WTC11 (cell line): ENCODE measurements at regions not wholly inside any gene's neighbourhood (a gene's known extent, or its start where the extent isn't known, plus 50 kb on each side); places are given as distances from the start of the nearest gene placed in this dataset.

Source experiments
- ATAC-seq: fragments of 200-7000 bp; cut with Tn5 transposase; 2 replicates; pipeline ENCODE4 v1.10.0; 2021; ENCODE audit warnings: mild to moderate bottlenecking, moderate library complexity
- CTCF ChIA-PET: fragments of 300-600 bp; sonication (Branson Sonifier 250); formaldehyde crosslinking; loops from one replicate; lab custom pipeline; 2021; ENCODE audit warnings: antibody characterized with exemption; lab: Charles Lee
- POLR2A ChIA-PET: fragments of 350-600 bp; sonication (Branson Sonifier 250); formaldehyde crosslinking; loops from one replicate; lab custom pipeline; 2021; ENCODE audit warnings: antibody characterized with exemption; lab: Charles Lee
- DNase-seq: peaks from one replicate; pipeline ENCODE4 v3.0.0; 2021; ENCODE audit warnings: low spot score
- H3K27ac Mint-ChIP-seq: 2 replicates; pipeline ENCODE4 v1.8.0; 2021; ENCODE audit warnings: mixed read lengths
- H3K27me3 Mint-ChIP-seq: 2 replicates; pipeline ENCODE4 v1.8.0; 2021; ENCODE audit warnings: low read depth, mild to moderate bottlenecking, moderate library complexity, mixed read lengths
- H3K36me3 Mint-ChIP-seq: 2 replicates; pipeline ENCODE4 v1.8.0; 2021; ENCODE audit warnings: mixed read lengths
- H3K4me1 Mint-ChIP-seq: 2 replicates; pipeline ENCODE4 v1.8.0; 2022; ENCODE audit warnings: mixed read lengths
- H3K4me3 Mint-ChIP-seq: 2 replicates; pipeline ENCODE4 v1.8.0; 2021; ENCODE audit warnings: mild to moderate bottlenecking, moderate library complexity, mixed read lengths
- H3K9me3 Mint-ChIP-seq: 2 replicates; pipeline ENCODE4 v1.8.0; 2021; ENCODE audit warnings: mixed read lengths
- ETV6 ChIP-seq: sonication (generic); formaldehyde crosslinking; IDR thresholded peaks from 2 replicates; pipeline ENCODE4 v1.8.1; 2022; ENCODE audit warnings: mild to moderate bottlenecking, missing genetic modification reagents
- FOXP1 ChIP-seq: sonication (generic); formaldehyde crosslinking; IDR thresholded peaks from 2 replicates; pipeline ENCODE4 v1.8.0; 2022; ENCODE audit warnings: missing genetic modification reagents, mild to moderate bottlenecking, moderate library complexity, borderline replicate concordance
- MYBL2 ChIP-seq: sonication (generic); formaldehyde crosslinking; IDR thresholded peaks from 2 replicates; pipeline ENCODE4 v1.8.1; 2023; ENCODE audit warnings: mild to moderate bottlenecking, moderate library complexity, missing genetic modification reagents
- NFATC4 ChIP-seq: fragments of 250-450 bp; sonication (Bioruptor Pico); IDR thresholded peaks from 2 replicates; pipeline ENCODE4 v1.9.0; 2021; ENCODE audit warnings: mild to moderate bottlenecking
- NR1H2 ChIP-seq: sonication (generic); formaldehyde crosslinking; IDR thresholded peaks from 2 replicates; pipeline ENCODE4 v1.9.0; 2021; ENCODE audit warnings: mild to moderate bottlenecking, moderate library complexity, missing genetic modification reagents
- NR2C2 ChIP-seq: sonication (generic); formaldehyde crosslinking; IDR thresholded peaks from 2 replicates; pipeline ENCODE4 v1.8.0; 2022; ENCODE audit warnings: mild to moderate bottlenecking, missing genetic modification reagents
- SMAD4 ChIP-seq: sonication (generic); formaldehyde crosslinking; IDR thresholded peaks from 2 replicates; pipeline ENCODE4 v1.8.0; 2022; ENCODE audit warnings: mild to moderate bottlenecking, missing genetic modification reagents
- TEAD1 ChIP-seq: sonication (generic); formaldehyde crosslinking; IDR thresholded peaks from 2 replicates; pipeline ENCODE4 v1.8.0; 2022; ENCODE audit warnings: mild to moderate bottlenecking, missing genetic modification reagents
- TEAD4 ChIP-seq: sonication (generic); formaldehyde crosslinking; IDR thresholded peaks from 2 replicates; pipeline ENCODE4 v1.8.0; 2022; ENCODE audit warnings: mild to moderate bottlenecking, missing genetic modification reagents
- ZNF138 ChIP-seq: sonication (generic); formaldehyde crosslinking; conservative IDR thresholded peaks from 2 replicates; pipeline ENCODE4 v1.8.1; 2022; ENCODE audit warnings: mild to moderate bottlenecking, moderate library complexity, missing genetic modification reagents
- ZNF263 ChIP-seq: sonication (generic); formaldehyde crosslinking; IDR thresholded peaks from 2 replicates; pipeline ENCODE4 v1.8.1; 2022; ENCODE audit warnings: low read depth, mild to moderate bottlenecking, moderate library complexity, missing genetic modification reagents
- ZNF416 ChIP-seq: fragments of 250-450 bp; sonication (Bioruptor Pico); IDR thresholded peaks from 2 replicates; pipeline ENCODE4 v1.9.0; 2021; ENCODE audit warnings: mild to moderate bottlenecking, inconsistent platforms
- ZNF671 ChIP-seq: fragments of 250-450 bp; sonication (Bioruptor Pico); IDR thresholded peaks from 2 replicates; pipeline ENCODE4 v1.8.0; 2021; ENCODE audit warnings: mild to moderate bottlenecking
- TF ChIP-seq, protein P1 (sequence below): sonication (generic); formaldehyde crosslinking; IDR thresholded peaks from 2 replicates; pipeline ENCODE4 v1.8.1; 2022; ENCODE audit warnings: missing genetic modification reagents, borderline replicate concordance
- TF ChIP-seq, protein P2 (sequence below): fragments of 250-450 bp; sonication (Bioruptor Pico); IDR thresholded peaks from 2 replicates; pipeline ENCODE4 v1.9.0; 2021; ENCODE audit warnings: mild to moderate bottlenecking
- TF ChIP-seq, protein P3 (sequence below): sonication (generic); formaldehyde crosslinking; IDR thresholded peaks from 2 replicates; pipeline ENCODE4 v1.8.0; 2022; ENCODE audit warnings: mild to moderate bottlenecking, missing genetic modification reagents
- TF ChIP-seq, protein P4 (sequence below): fragments of 250-450 bp; sonication (Bioruptor Pico); IDR thresholded peaks from 2 replicates; pipeline ENCODE4 v1.9.0; 2021; ENCODE audit warnings: mild to moderate bottlenecking
- TF ChIP-seq, protein P5 (sequence below): sonication (generic); formaldehyde crosslinking; conservative IDR thresholded peaks from 2 replicates; pipeline ENCODE4 v1.8.1; 2022; ENCODE audit warnings: mild to moderate bottlenecking, missing genetic modification reagents
- TF ChIP-seq, protein P6 (sequence below): sonication (generic); formaldehyde crosslinking; IDR thresholded peaks from 2 replicates; pipeline ENCODE4 v1.8.0; 2022; ENCODE audit warnings: mild to moderate bottlenecking, missing genetic modification reagents

DNA sequence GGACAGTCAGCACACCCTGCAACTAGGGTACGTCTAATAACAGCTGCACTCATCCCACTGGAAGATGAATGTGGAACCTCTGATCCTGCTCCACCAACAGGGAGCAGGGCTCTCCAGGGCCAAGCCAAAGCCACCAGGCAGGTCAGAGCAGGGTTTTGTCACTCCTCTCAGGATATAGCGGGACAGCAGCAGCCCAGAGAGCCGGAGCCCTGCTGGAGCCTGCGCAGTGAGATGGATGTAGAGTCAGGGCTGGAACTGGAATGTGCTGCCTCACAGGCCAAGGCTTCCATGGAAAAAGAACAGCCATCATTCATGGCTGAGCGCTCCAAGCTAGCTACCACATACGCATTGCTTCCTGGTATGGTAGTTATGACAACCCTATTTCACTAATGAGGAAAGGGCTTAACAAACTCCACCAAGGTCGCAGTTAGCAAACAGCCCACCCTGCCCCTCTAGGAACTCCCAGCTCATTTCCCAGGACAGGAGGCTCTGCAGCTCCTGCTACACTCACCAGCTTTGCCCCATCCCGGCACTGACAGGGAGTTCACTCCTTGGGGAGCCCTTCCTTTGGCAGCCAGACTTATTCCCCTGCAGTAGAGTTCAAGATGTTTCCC lies 85.2 kb downstream of the HS1BP3 start:
- CTCF ChIA-PET = interaction anchor here (0.6 to 2.3 kb wide), 3 partner anchors 70 to 89 kb away, joined by 3 to 6 read pairs (median 4); no protein-coding TSS in a partner anchor
- Mint-ChIP-seq H3K9me3 (no peaks in the 10 kb centered on the region), H3K27me3 (peaks cover 3% of the 10 kb centered on the region; the same call in 1 of the 2 replicates), H3K4me1 (peaks cover 36% of the 10 kb centered on the region), H3K4me3 (no peak overlapping the region)
- POLR2A ChIA-PET = interaction anchor here (1.2 kb wide), 1 partner anchor 119 kb away, joined by 4 read pairs; the partner anchor contains the start of gene RHOB
- TF ChIP-seq NFATC4 (CRISPR knock-in tag) = no peak
- TF ChIP-seq ZNF416 = no peak
- no peak for TF ChIP-seq ZNF138 (CRISPR knock-in tag)
- no peak for TF ChIP-seq ETV6 (CRISPR knock-in tag)
- TF ChIP-seq NR1H2 (CRISPR knock-in tag) = no peak
- TF ChIP-seq, protein P1, sequence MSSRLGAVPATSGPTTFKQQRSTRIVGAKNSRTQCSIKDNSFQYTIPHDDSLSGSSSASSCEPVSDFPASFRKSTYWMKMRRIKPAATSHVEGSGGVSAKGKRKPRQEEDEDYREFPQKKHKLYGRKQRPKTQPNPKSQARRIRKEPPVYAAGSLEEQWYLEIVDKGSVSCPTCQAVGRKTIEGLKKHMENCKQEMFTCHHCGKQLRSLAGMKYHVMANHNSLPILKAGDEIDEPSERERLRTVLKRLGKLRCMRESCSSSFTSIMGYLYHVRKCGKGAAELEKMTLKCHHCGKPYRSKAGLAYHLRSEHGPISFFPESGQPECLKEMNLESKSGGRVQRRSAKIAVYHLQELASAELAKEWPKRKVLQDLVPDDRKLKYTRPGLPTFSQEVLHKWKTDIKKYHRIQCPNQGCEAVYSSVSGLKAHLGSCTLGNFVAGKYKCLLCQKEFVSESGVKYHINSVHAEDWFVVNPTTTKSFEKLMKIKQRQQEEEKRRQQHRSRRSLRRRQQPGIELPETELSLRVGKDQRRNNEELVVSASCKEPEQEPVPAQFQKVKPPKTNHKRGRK (CRISPR knock-in tag) = no peak
- no peak for TF ChIP-seq ZNF263 (CRISPR knock-in tag)
- TF ChIP-seq MYBL2 = no peak
- TF ChIP-seq, protein P2, sequence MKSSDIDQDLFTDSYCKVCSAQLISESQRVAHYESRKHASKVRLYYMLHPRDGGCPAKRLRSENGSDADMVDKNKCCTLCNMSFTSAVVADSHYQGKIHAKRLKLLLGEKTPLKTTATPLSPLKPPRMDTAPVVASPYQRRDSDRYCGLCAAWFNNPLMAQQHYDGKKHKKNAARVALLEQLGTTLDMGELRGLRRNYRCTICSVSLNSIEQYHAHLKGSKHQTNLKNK (CRISPR knock-in tag) = no peak
- no peak for TF ChIP-seq ZNF671
- TF ChIP-seq, all 79 proteins: peak for 0
- ATAC-seq = no peak
- no peak overlapping the region for H3K27ac Mint-ChIP-seq
- no peak for DNase-seq
- no peaks in the 10 kb centered on the region for H3K36me3 Mint-ChIP-seq

DNA sequence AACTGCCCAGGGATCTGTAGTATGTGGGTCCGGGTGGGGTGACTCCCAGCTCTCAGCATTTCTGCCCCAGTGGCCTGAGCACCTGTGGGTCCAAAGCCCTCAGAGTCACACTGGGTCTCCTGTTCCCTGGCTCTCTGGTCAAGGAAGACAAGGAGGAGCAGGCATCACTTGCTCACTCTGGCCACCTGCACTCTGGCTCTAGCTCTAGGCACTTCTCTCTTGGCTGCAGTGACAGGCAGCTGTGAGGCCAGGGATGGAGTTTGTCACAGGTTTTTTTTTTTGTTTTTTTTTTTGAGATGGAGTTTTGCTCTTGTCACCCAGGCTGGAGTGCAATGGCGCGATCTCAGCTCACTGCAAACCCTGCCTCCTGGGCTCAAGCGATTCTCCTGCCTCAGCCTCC lies 84.6 kb downstream of the HS1BP3 start:
- no peak for TF ChIP-seq FOXP1 (CRISPR knock-in tag)
- TF ChIP-seq, protein P3, sequence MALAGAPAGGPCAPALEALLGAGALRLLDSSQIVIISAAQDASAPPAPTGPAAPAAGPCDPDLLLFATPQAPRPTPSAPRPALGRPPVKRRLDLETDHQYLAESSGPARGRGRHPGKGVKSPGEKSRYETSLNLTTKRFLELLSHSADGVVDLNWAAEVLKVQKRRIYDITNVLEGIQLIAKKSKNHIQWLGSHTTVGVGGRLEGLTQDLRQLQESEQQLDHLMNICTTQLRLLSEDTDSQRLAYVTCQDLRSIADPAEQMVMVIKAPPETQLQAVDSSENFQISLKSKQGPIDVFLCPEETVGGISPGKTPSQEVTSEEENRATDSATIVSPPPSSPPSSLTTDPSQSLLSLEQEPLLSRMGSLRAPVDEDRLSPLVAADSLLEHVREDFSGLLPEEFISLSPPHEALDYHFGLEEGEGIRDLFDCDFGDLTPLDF (CRISPR knock-in tag) = no peak
- TF ChIP-seq, protein P4, sequence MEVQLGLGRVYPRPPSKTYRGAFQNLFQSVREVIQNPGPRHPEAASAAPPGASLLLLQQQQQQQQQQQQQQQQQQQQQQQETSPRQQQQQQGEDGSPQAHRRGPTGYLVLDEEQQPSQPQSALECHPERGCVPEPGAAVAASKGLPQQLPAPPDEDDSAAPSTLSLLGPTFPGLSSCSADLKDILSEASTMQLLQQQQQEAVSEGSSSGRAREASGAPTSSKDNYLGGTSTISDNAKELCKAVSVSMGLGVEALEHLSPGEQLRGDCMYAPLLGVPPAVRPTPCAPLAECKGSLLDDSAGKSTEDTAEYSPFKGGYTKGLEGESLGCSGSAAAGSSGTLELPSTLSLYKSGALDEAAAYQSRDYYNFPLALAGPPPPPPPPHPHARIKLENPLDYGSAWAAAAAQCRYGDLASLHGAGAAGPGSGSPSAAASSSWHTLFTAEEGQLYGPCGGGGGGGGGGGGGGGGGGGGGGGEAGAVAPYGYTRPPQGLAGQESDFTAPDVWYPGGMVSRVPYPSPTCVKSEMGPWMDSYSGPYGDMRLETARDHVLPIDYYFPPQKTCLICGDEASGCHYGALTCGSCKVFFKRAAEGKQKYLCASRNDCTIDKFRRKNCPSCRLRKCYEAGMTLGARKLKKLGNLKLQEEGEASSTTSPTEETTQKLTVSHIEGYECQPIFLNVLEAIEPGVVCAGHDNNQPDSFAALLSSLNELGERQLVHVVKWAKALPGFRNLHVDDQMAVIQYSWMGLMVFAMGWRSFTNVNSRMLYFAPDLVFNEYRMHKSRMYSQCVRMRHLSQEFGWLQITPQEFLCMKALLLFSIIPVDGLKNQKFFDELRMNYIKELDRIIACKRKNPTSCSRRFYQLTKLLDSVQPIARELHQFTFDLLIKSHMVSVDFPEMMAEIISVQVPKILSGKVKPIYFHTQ = no peak
- POLR2A ChIA-PET = interaction anchor here (1.2 to 2.2 kb wide), 2 partner anchors 119 kb away, joined by 4 to 9 read pairs; partner anchors contain the start of gene RHOB
- H3K36me3 Mint-ChIP-seq = no peaks in the 10 kb centered on the region
- peaks cover 3% of the 10 kb centered on the region; the same call in 1 of the 2 replicates for H3K27me3 Mint-ChIP-seq
- CTCF ChIA-PET = interaction anchor here (0.6 to 2.3 kb wide), 3 partner anchors 70 to 125 kb away, joined by 3 to 6 read pairs (median 4); no protein-coding TSS in a partner anchor
- H3K9me3 Mint-ChIP-seq = no peaks in the 10 kb centered on the region
- H3K4me3 Mint-ChIP-seq = no peak overlapping the region
- no peak for DNase-seq
- ATAC-seq = no peak
- no peak overlapping the region for H3K27ac Mint-ChIP-seq
- peaks cover 31% of the 10 kb centered on the region for H3K4me1 Mint-ChIP-seq

DNA sequence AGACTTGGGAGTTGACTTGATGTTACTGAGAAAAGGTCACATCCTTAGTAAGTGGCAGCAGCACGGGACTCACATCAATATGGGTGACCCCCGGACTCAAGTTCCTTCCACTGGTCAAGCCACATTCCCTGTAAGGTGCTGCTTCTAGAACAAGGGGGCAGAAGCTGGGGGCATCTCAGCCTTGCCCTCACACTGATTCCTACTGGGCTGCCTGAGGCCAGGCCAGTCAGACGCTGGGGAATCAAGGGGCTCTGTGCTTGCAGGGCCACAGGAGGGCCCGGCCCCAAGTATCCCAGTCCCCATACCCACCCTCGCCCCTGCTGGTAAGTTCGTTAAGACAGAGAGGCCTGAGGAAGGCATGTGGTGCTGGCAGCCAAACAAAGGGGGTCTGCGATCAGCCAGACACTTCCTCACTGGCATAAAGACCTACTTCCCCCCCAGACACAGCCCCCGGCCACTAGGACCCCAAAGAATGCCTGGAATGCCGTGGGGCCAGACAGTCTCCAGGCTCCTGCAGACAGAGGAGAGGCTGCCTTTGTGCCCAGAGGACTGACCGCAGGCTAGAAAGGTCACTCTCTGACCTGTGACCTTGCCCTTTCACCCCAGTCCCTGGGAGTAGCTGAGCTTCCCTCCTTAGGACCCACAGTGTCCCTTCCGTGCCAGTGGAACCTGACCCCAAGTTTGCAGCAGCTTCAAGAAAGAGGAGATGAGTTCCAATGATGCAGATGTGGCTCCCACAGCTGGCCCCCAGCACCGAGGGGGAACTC lies 83.6 kb downstream of the HS1BP3 start:
- Mint-ChIP-seq H3K36me3 (no peaks in the 10 kb centered on the region), H3K27ac (no peak overlapping the region), H3K4me1 (peaks cover 23% of the 10 kb centered on the region), H3K27me3 (peaks cover 3% of the 10 kb centered on the region; the same call in 1 of the 2 replicates), H3K9me3 (no peaks in the 10 kb centered on the region), H3K4me3 (no peak overlapping the region)
- CTCF ChIA-PET = interaction anchor here (0.6 to 1.5 kb wide), 4 partner anchors 61 to 126 kb away, joined by 3 to 4 read pairs (median 4); partner anchors contain the start of gene HS1BP3
- peak; percentile 72 for DNase-seq
- ATAC-seq = peak; percentile 80
- peak; percentile 50; the same call in 1 of the 2 replicates for TF ChIP-seq SMAD4 (CRISPR knock-in tag)
- TF ChIP-seq TEAD1 (CRISPR knock-in tag) = peak; percentile 76; the same call in 1 of the 2 replicates
- TF ChIP-seq, protein P5, sequence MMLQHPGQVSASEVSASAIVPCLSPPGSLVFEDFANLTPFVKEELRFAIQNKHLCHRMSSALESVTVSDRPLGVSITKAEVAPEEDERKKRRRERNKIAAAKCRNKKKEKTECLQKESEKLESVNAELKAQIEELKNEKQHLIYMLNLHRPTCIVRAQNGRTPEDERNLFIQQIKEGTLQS (CRISPR knock-in tag) = no peak
- peak; percentile 82 for TF ChIP-seq NR2C2 (CRISPR knock-in tag)
- peak; percentile 6; the same call in 1 of the 2 replicates for TF ChIP-seq FOXP1 (CRISPR knock-in tag)
- TF ChIP-seq, protein P6, sequence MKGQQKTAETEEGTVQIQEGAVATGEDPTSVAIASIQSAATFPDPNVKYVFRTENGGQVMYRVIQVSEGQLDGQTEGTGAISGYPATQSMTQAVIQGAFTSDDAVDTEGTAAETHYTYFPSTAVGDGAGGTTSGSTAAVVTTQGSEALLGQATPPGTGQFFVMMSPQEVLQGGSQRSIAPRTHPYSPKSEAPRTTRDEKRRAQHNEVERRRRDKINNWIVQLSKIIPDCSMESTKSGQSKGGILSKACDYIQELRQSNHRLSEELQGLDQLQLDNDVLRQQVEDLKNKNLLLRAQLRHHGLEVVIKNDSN (CRISPR knock-in tag) = no peak
- peak; percentile 79; the same call in 1 of the 2 replicates for TF ChIP-seq TEAD4 (CRISPR knock-in tag)
- POLR2A ChIA-PET = interaction anchor here (2.2 kb wide), 1 partner anchor 120 kb away, joined by 9 read pairs; the partner anchor contains the start of gene RHOB
